MM.1S (cell line): ENCODE measurements at regions not wholly inside any gene's neighbourhood (a gene's known extent, or its start where the extent isn't known, plus 50 kb on each side); places are given as distances from the start of the nearest gene placed in this dataset.

ENCODE experiments used
- DNase-seq: peaks from one replicate; pipeline ENCODE4 v3.0.0-alpha.2; 2015
- H2AFZ ChIP-seq: fragments of 300-600 bp; sonication (generic); 2 replicates; pipeline ENCODE4 v1.6.0; 2016; ENCODE audit warnings: antibody characterized with exemption, low read length
- H3F3A ChIP-seq: fragments of 300-600 bp; sonication (generic); 2 replicates; pipeline ENCODE4 v1.6.1; 2016; ENCODE audit warnings: mild to moderate bottlenecking, antibody characterized with exemption, low read length, moderate library complexity, mixed read lengths; ENCODE audit not compliant: insufficient read depth
- H3K27ac ChIP-seq: fragments of 300-600 bp; sonication (generic); 2 replicates; pipeline ENCODE4 v1.5.1; 2016; ENCODE audit warnings: mild to moderate bottlenecking, low read length
- H3K27me3 ChIP-seq: fragments of 300-600 bp; sonication (generic); replicated peaks from 2 replicates; pipeline ENCODE4 v1.6.0; 2016; ENCODE audit warnings: low read length; ENCODE audit not compliant: insufficient read depth
- H3K36me3 ChIP-seq: fragments of 300-600 bp; sonication (generic); replicated peaks from 2 replicates; pipeline ENCODE4 v1.6.1; 2016; ENCODE audit warnings: mild to moderate bottlenecking, low read length, mixed read lengths; ENCODE audit not compliant: insufficient read depth
- H3K4me1 ChIP-seq: fragments of 300-600 bp; sonication (generic); 2 replicates; pipeline ENCODE4 v1.6.1; 2016; ENCODE audit warnings: low read length, mixed read lengths
- H3K4me2 ChIP-seq: fragments of 300-600 bp; sonication (generic); 2 replicates; pipeline ENCODE4 v1.6.0; 2016; ENCODE audit warnings: low read depth, low read length
- H3K4me3 ChIP-seq: fragments of 300-600 bp; sonication (generic); 2 replicates; pipeline ENCODE4 v1.5.1; 2016; ENCODE audit warnings: low read length, mixed read lengths
- H3K79me2 ChIP-seq: fragments of 300-600 bp; sonication (generic); 2 replicates; pipeline ENCODE4 v1.6.1; 2016; ENCODE audit warnings: mixed run types, low read length, mixed read lengths
- H3K9ac ChIP-seq: fragments of 300-600 bp; sonication (generic); 2 replicates; pipeline ENCODE4 v1.6.1; 2016; ENCODE audit warnings: low read length, mixed read lengths
- H3K9me2 ChIP-seq: fragments of 300-600 bp; sonication (generic); replicated peaks from 2 replicates; pipeline ENCODE4 v1.6.1; 2016; ENCODE audit warnings: mild to moderate bottlenecking, low read length, mixed read lengths; ENCODE audit not compliant: insufficient read depth
- H3K9me3 ChIP-seq: fragments of 300-600 bp; sonication (generic); replicated peaks from 2 replicates; pipeline ENCODE4 v1.6.1; 2016; ENCODE audit warnings: mild to moderate bottlenecking, low read length, mixed read lengths; ENCODE audit not compliant: insufficient read depth
- H4K20me1 ChIP-seq: fragments of 300-600 bp; sonication (generic); 2 replicates; pipeline ENCODE4 v1.6.1; 2016; ENCODE audit warnings: mild to moderate bottlenecking, low read length, moderate library complexity, mixed read lengths; ENCODE audit not compliant: insufficient read depth
- CTCF ChIP-seq: fragments of 300-600 bp; sonication (generic); IDR thresholded peaks from 2 replicates; pipeline ENCODE4 v1.5.1; 2016; ENCODE audit warnings: antibody characterized with exemption, low read length, mixed read lengths
- EZH2 ChIP-seq: fragments of 300-600 bp; sonication (generic); optimal IDR thresholded peaks from 2 replicates; pipeline ENCODE3; 2017; ENCODE audit warnings: low read depth, mild to moderate bottlenecking, antibody characterized with exemption, low read length, mixed read lengths
- EZH2phosphoT487 ChIP-seq: fragments of 300-600 bp; sonication (generic); IDR thresholded peaks from 2 replicates; pipeline ENCODE4 v1.6.1; 2018; ENCODE audit warnings: antibody characterized with exemption, low read length

- no peak overlapping the region for H2AFZ ChIP-seq
- H4K20me1 ChIP-seq: no peaks in the 10 kb centered on the region
- H3K27me3 ChIP-seq: no peaks in the 10 kb centered on the region
- H3K9me2 ChIP-seq: no peaks in the 10 kb centered on the region
- H3K4me1 ChIP-seq: no peaks in the 10 kb centered on the region
- no peak overlapping the region for H3K4me2 ChIP-seq
- no peaks in the 10 kb centered on the region for H3K36me3 ChIP-seq
- H3K27ac ChIP-seq: no peak overlapping the region
- H3K79me2 ChIP-seq: no peaks in the 10 kb centered on the region
- no peak for TF ChIP-seq EZH2phosphoT487
- TF ChIP-seq EZH2: no peak
- no peak for TF ChIP-seq CTCF
- no peaks in the 10 kb centered on the region for H3F3A ChIP-seq
- H3K9ac ChIP-seq: no peak overlapping the region
- H3K9me3 ChIP-seq: no peaks in the 10 kb centered on the region
- no peak overlapping the region for H3K4me3 ChIP-seq
- DNase-seq: no peak
These were observed 143.9 kb downstream of the PTCHD1 start for GRCh38 chrX:23478561-23478960.

- Histone ChIP-seq H3K4me2 (no peak overlapping the region), H3K27ac (no peak overlapping the region), H3F3A (no peaks in the 10 kb centered on the region), H3K4me3 (no peak overlapping the region), H3K27me3 (no peaks in the 10 kb centered on the region), H4K20me1 (no peaks in the 10 kb centered on the region), H2AFZ (no peak overlapping the region), H3K9ac (no peak overlapping the region), H3K4me1 (no peaks in the 10 kb centered on the region), H3K79me2 (no peaks in the 10 kb centered on the region), H3K36me3 (no peaks in the 10 kb centered on the region), H3K9me2 (no peaks in the 10 kb centered on the region), H3K9me3 (no peaks in the 10 kb centered on the region)
- no peak for TF ChIP-seq CTCF
- TF ChIP-seq EZH2phosphoT487: no peak
- TF ChIP-seq EZH2: no peak
- no peak for DNase-seq
These were observed 147.9 kb downstream of the PTCHD1 start for GRCh38 chrX:23482561-23482960.

DNA sequence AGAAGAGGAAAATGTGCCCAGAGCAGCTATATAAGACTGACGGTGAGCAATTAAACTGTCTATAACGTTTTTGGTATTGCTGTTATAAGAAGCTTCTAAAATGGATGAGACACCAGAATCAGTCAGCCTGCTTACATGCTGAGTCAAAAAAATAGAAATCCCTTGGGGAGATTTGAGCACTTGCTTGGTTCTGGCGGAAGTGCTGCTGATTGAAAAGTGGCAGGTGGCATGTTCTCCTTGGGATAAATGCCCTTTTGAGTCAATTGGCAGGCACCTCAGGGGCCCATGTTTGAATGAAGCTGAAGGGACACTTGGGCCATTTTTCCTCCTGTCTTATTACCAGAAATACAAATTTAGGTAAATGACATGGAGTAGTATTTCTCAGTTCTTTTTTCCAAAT is 148.7 kb downstream of the PTCHD1 start:
- Histone ChIP-seq H3K4me1 (no peaks in the 10 kb centered on the region), H3K9me3 (no peaks in the 10 kb centered on the region), H3K9me2 (no peaks in the 10 kb centered on the region), H3K27ac (no peak overlapping the region), H3K27me3 (no peaks in the 10 kb centered on the region), H3K4me3 (no peak overlapping the region), H2AFZ (no peak overlapping the region), H3K36me3 (no peaks in the 10 kb centered on the region), H3F3A (no peaks in the 10 kb centered on the region), H4K20me1 (no peaks in the 10 kb centered on the region), H3K79me2 (no peaks in the 10 kb centered on the region), H3K9ac (no peak overlapping the region), H3K4me2 (no peak overlapping the region)
- DNase-seq: no peak
- TF ChIP-seq CTCF: no peak
- TF ChIP-seq EZH2phosphoT487: no peak
- TF ChIP-seq EZH2: no peak
